ENCODE measurements at regions not wholly inside any gene's neighbourhood (a gene's known extent, or its start where the extent isn't known, plus 50 kb on each side); places are given as distances from the start of the nearest gene placed in this dataset.
"Not testable (repeated sequence)": the region's sequence is repeated elsewhere in the genome, so short reads cannot be mapped to it uniquely, and the experiment has no call there.

- Mint-ChIP-seq H3K27me3 (peaks cover 14% of the 10 kb centered on the region), H3K4me1 (no peaks in the 10 kb centered on the region), H3K4me3 (no peak overlapping the region), H3K9me3 (ENCODE audit: insufficient read depth) (no peaks in the 10 kb centered on the region), H3K27ac (no peak overlapping the region)
- intact Hi-C loops (cut with micrococcal nuclease), result no loop called here
- H3K9ac ChIP-seq (ENCODE audit: low read length), result no peak overlapping the region
- POLR2A ChIA-PET, result no interaction called here
- TF ChIP-seq CTCF (IDR thresholded peaks at IDR 0.05) (no peak), EZH2 (IDR thresholded peaks at IDR 0.05; ENCODE audit: borderline replicate concordance, insufficient read depth, low read depth, low read length, poor library complexity, severe bottlenecking) (no peak)
- no peaks in the 10 kb centered on the region for H3K79me2 ChIP-seq (ENCODE audit: control insufficient read depth, insufficient read depth, low read length)
- no peak overlapping the region for H2AFZ ChIP-seq (ENCODE audit: insufficient read depth, low read depth, low read length, poor library complexity, severe bottlenecking)
- no peaks in the 10 kb centered on the region for H3K9me3 ChIP-seq (ENCODE audit: control extremely low read depth in 1 of 3, control insufficient read depth in 2 of 3, insufficient read depth in 1 of 3, low read length in 2 of 3)
- ATAC-seq (ENCODE audit: low read depth) (no peak), DNase-seq (no peak)
- no peak overlapping the region for H3K4me2 ChIP-seq (replicated peaks; ENCODE audit: low read depth, low read length, poor library complexity, severe bottlenecking)
- H3K36me3 ChIP-seq (replicated peaks in 1 of 2; ENCODE audit: control extremely low read depth in 1 of 2, control insufficient read depth in 1 of 2, extremely low read depth in 1 of 2, insufficient read depth in 2 of 2, low read length in 1 of 2), result no peaks in the 10 kb centered on the region
- no peak overlapping the region for H3K27ac ChIP-seq (ENCODE audit: low read length in 2 of 2)
- no CpG with 5 or more reads among the region's 3 CpGs for WGBS (ENCODE audit: insufficient coverage)
- CTCF ChIA-PET, result interaction anchor here (1.4 kb wide), 1 partner anchor 29 kb away, joined by 3 read pairs; no protein-coding TSS in a partner anchor
- no peaks in the 10 kb centered on the region for H3K27me3 ChIP-seq (replicated peaks in 1 of 4; ENCODE audit: control extremely low read depth in 1 of 4, control insufficient read depth in 3 of 4, insufficient read depth in 4 of 4, low read length in 3 of 4)
- no peak overlapping the region for H3K4me3 ChIP-seq (ENCODE audit: control extremely low read depth in 1 of 5, extremely low read depth in 1 of 5, insufficient read depth in 1 of 5, low read depth in 2 of 5, low read length in 4 of 5)
- no peaks in the 10 kb centered on the region for H4K20me1 ChIP-seq (ENCODE audit: control insufficient read depth, insufficient read depth, low read length, poor library complexity, severe bottlenecking)
- H3K4me1 ChIP-seq (ENCODE audit: control insufficient read depth in 2 of 2, insufficient read depth in 2 of 2, low read length in 2 of 2), result no peaks in the 10 kb centered on the region
Measured at GRCh38 chr22:22988785-22989184, 81.5 kb upstream of the GNAZ start.

- Histone ChIP-seq H2AFZ (ENCODE audit: insufficient read depth, low read depth, low read length, poor library complexity, severe bottlenecking) (no peak overlapping the region), H3K9ac (ENCODE audit: low read length) (no peak overlapping the region), H3K4me3 (ENCODE audit: control extremely low read depth in 1 of 5, extremely low read depth in 1 of 5, insufficient read depth in 1 of 5, low read depth in 2 of 5, low read length in 4 of 5) (no peak overlapping the region), H3K36me3 (replicated peaks in 1 of 2; ENCODE audit: control extremely low read depth in 1 of 2, control insufficient read depth in 1 of 2, extremely low read depth in 1 of 2, insufficient read depth in 2 of 2, low read length in 1 of 2) (no peaks in the 10 kb centered on the region), H4K20me1 (ENCODE audit: control insufficient read depth, insufficient read depth, low read length, poor library complexity, severe bottlenecking) (no peaks in the 10 kb centered on the region), H3K4me1 (ENCODE audit: control insufficient read depth in 2 of 2, insufficient read depth in 2 of 2, low read length in 2 of 2) (no peaks in the 10 kb centered on the region), H3K4me2 (replicated peaks; ENCODE audit: low read depth, low read length, poor library complexity, severe bottlenecking) (no peak overlapping the region), H3K27me3 (replicated peaks in 1 of 4; ENCODE audit: control extremely low read depth in 1 of 4, control insufficient read depth in 3 of 4, insufficient read depth in 4 of 4, low read length in 3 of 4) (no peaks in the 10 kb centered on the region), H3K27ac (ENCODE audit: low read length in 2 of 2) (no peak overlapping the region), H3K9me3 (ENCODE audit: control extremely low read depth in 1 of 3, control insufficient read depth in 2 of 3, insufficient read depth in 1 of 3, low read length in 2 of 3) (no peaks in the 10 kb centered on the region), H3K79me2 (ENCODE audit: control insufficient read depth, insufficient read depth, low read length) (no peaks in the 10 kb centered on the region)
- intact Hi-C loops (cut with micrococcal nuclease), result no loop called here
- WGBS (ENCODE audit: insufficient coverage), result 100% methylated on average over 3 of the region's 3 CpGs
- ChIA-PET POLR2A (no interaction called here), CTCF (no interaction called here)
- H3K4me1 Mint-ChIP-seq, result no peaks in the 10 kb centered on the region
- H3K27ac Mint-ChIP-seq, result no peak overlapping the region
- H3K27me3 Mint-ChIP-seq, result peaks cover 14% of the 10 kb centered on the region
- DNase-seq (no peak), ATAC-seq (ENCODE audit: low read depth) (no peak)
- TF ChIP-seq EZH2 (IDR thresholded peaks at IDR 0.05; ENCODE audit: borderline replicate concordance, insufficient read depth, low read depth, low read length, poor library complexity, severe bottlenecking) (no peak), CTCF (IDR thresholded peaks at IDR 0.05) (no peak)
- H3K4me3 Mint-ChIP-seq, result no peak overlapping the region
- no peaks in the 10 kb centered on the region for H3K9me3 Mint-ChIP-seq (ENCODE audit: insufficient read depth)
Measured at GRCh38 chr22:22989856-22990255, 80.5 kb upstream of the GNAZ start.

GRCh38 chr22:22990711-22991505, 79.4 kb upstream of the GNAZ start:
- H3K4me2 ChIP-seq (replicated peaks; ENCODE audit: low read depth, low read length, poor library complexity, severe bottlenecking); H3K9ac ChIP-seq (ENCODE audit: low read length); ATAC-seq (ENCODE audit: low read depth): not testable (repeated sequence)

More at GRCh38 chr22:22990711-22991505, 79.4 kb upstream of the GNAZ start:
- 88% methylated on average over 5 of the region's 7 CpGs for WGBS (ENCODE audit: insufficient coverage)
- H4K20me1 ChIP-seq (ENCODE audit: control insufficient read depth, insufficient read depth, low read length, poor library complexity, severe bottlenecking); H3K27ac Mint-ChIP-seq; intact Hi-C loops (cut with micrococcal nuclease); DNase-seq; H3K4me1 ChIP-seq (ENCODE audit: control insufficient read depth in 2 of 2, insufficient read depth in 2 of 2, low read length in 2 of 2); H3K4me3 Mint-ChIP-seq; H3K9me3 ChIP-seq (ENCODE audit: control extremely low read depth in 1 of 3, control insufficient read depth in 2 of 3, insufficient read depth in 1 of 3, low read length in 2 of 3); H3K27ac ChIP-seq (ENCODE audit: low read length in 2 of 2); H3K9me3 Mint-ChIP-seq (ENCODE audit: insufficient read depth); H3K79me2 ChIP-seq (ENCODE audit: control insufficient read depth, insufficient read depth, low read length); CTCF ChIA-PET; H3K4me1 Mint-ChIP-seq; H3K36me3 ChIP-seq (replicated peaks in 1 of 2; ENCODE audit: control extremely low read depth in 1 of 2, control insufficient read depth in 1 of 2, extremely low read depth in 1 of 2, insufficient read depth in 2 of 2, low read length in 1 of 2); H3K27me3 ChIP-seq (replicated peaks in 1 of 4; ENCODE audit: control extremely low read depth in 1 of 4, control insufficient read depth in 3 of 4, insufficient read depth in 4 of 4, low read length in 3 of 4); POLR2A ChIA-PET; H3K4me3 ChIP-seq (ENCODE audit: control extremely low read depth in 1 of 5, extremely low read depth in 1 of 5, insufficient read depth in 1 of 5, low read depth in 2 of 5, low read length in 4 of 5); H2AFZ ChIP-seq (ENCODE audit: insufficient read depth, low read depth, low read length, poor library complexity, severe bottlenecking): not testable (repeated sequence)
- H3K27me3 Mint-ChIP-seq, result peaks cover 14% of the 10 kb centered on the region
